PC-3 (cell line): ENCODE measurements at regions not wholly inside any gene's neighbourhood (a gene's known extent, or its start where the extent isn't known, plus 50 kb on each side); places are given as distances from the start of the nearest gene placed in this dataset.

Experiments
- ATAC-seq: fragments of 200-7000 bp; cut with Tn5 transposase; 2 replicates; pipeline ENCODE4 v1.9.1; 2020; ENCODE audit warnings: mild to moderate bottlenecking, moderate library complexity
- BruUV-seq: library from RNA; stranded (reverse); fragments of 400-500 nt; replicated peaks from 2 replicates; lab custom pipeline; 2021; lab: Mats Ljungman, UMichigan
- CTCF ChIA-PET: fragments of 300-600 bp; sonication (Branson Sonifier 250); formaldehyde crosslinking; loops from one replicate; lab custom pipeline; 2022; ENCODE audit warnings: antibody characterized with exemption; lab: Charles Lee
- POLR2A ChIA-PET: fragments of 300-600 bp; sonication (Branson Sonifier 250); formaldehyde crosslinking; loops from one replicate; lab custom pipeline; 2022; ENCODE audit warnings: antibody characterized with exemption; ENCODE audit not compliant: unreplicated experiment; lab: Charles Lee
- DNase-seq: peaks from one replicate; pipeline ENCODE4 v3.0.0-alpha.2; 2015
- H2AFZ ChIP-seq: fragments of 300-600 bp; sonication (generic); 2 replicates; pipeline ENCODE4 v1.6.0; 2016; ENCODE audit warnings: antibody characterized with exemption, low read length
- H3F3A ChIP-seq: fragments of 300-600 bp; sonication (generic); one replicate; pipeline ENCODE4 v1.6.0; 2017; ENCODE audit warnings: antibody characterized with exemption, low read length, control low read depth, mild to moderate bottlenecking; ENCODE audit not compliant: unreplicated experiment
- H3K27ac ChIP-seq: fragments of 300-600 bp; sonication (generic); 2 replicates; pipeline ENCODE4 v1.5.1; 2016; ENCODE audit warnings: mild to moderate bottlenecking, low read length
- H3K27me3 ChIP-seq: fragments of 300-600 bp; sonication (generic); 2 replicates; pipeline ENCODE4 v1.6.1; 2016; ENCODE audit warnings: low read length, mixed read lengths
- H3K36me3 ChIP-seq: fragments of 300-600 bp; sonication (generic); 2 replicates; pipeline ENCODE4 v1.6.1; 2016; ENCODE audit warnings: low read depth, mixed run types, low read length, mixed read lengths
- H3K4me1 ChIP-seq: fragments of 300-600 bp; sonication (generic); 2 replicates; pipeline ENCODE4 v1.5.1; 2016; ENCODE audit warnings: low read length; ENCODE audit not compliant: insufficient read depth
- H3K4me2 ChIP-seq: fragments of 300-600 bp; sonication (generic); 2 replicates; pipeline ENCODE4 v1.6.0; 2016; ENCODE audit warnings: low read length
- H3K4me3 ChIP-seq: fragments of 300-600 bp; sonication (generic); 2 replicates; pipeline ENCODE4 v1.5.1; 2016; ENCODE audit warnings: mild to moderate bottlenecking, low read length, mixed read lengths
- H3K79me2 ChIP-seq: fragments of 300-600 bp; sonication (generic); 2 replicates; pipeline ENCODE4 v1.6.1; 2017; ENCODE audit warnings: low read length, mixed read lengths
- H3K9ac ChIP-seq: fragments of 300-600 bp; sonication (generic); 2 replicates; pipeline ENCODE4 v1.6.0; 2016; ENCODE audit warnings: mild to moderate bottlenecking, low read length
- H3K9me2 ChIP-seq: fragments of 300-600 bp; sonication (generic); replicated peaks from 2 replicates; pipeline ENCODE4 v1.6.1; 2016; ENCODE audit warnings: mixed run types, low read length, mixed read lengths
- H3K9me3 ChIP-seq: fragments of 300-600 bp; sonication (generic); 2 replicates; pipeline ENCODE4 v1.6.1; 2016; ENCODE audit warnings: low read length, mixed read lengths
- H4K20me1 ChIP-seq: fragments of 300-600 bp; sonication (generic); 2 replicates; pipeline ENCODE4 v1.6.1; 2016; ENCODE audit warnings: low read length, mixed read lengths
- EZH2 ChIP-seq: fragments of 300-600 bp; sonication (generic); IDR thresholded peaks from one replicate; pipeline ENCODE4 v1.6.1; 2017; ENCODE audit warnings: antibody characterized with exemption, mild to moderate bottlenecking, low read length; ENCODE audit not compliant: unreplicated experiment
- EZH2phosphoT487 ChIP-seq: fragments of 300-600 bp; sonication (generic); IDR thresholded peaks from 2 replicates; pipeline ENCODE4 v1.6.1; 2018; ENCODE audit warnings: mild to moderate bottlenecking, antibody characterized with exemption, low read length, borderline replicate concordance
- intact Hi-C: fragments of 100-400 bp; cut with micrococcal nuclease; formaldehyde crosslinking; loops from 2 replicates; pipeline ENCODE4 v1.9.0; 2023
- TF ChIP-seq, protein P1 (sequence below): fragments of 300-600 bp; sonication (generic); conservative IDR thresholded peaks from 2 replicates; pipeline ENCODE4 v1.5.1; 2017; ENCODE audit warnings: antibody characterized with exemption, low read depth, mild to moderate bottlenecking, low read length

DNA sequence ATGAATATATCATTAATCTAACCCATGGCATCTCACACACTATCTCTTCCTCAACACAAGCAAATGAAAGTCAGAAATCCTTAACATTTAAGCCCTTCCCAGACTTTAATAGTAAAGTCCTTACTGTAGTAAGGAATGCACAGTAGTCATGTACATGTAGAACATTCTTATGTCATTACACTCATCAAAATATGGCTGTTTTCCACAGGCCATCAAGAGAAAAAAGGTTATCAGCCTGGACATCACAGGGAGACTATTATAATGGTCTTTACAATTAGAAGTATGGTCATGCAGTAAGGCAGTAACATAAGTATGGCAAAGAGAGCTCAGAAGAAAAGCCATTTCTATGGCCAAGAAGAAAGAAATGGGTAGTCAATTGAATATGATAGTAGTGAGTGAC lies 121.2 kb downstream of the SLC6A15 start:
- H3K4me3 ChIP-seq: no peak overlapping the region
- H3K36me3 ChIP-seq: no peaks in the 10 kb centered on the region
- H4K20me1 ChIP-seq: no peaks in the 10 kb centered on the region
- ChIA-PET CTCF (no interaction called here), POLR2A (no interaction called here)
- BruUV-seq: no TSS peak
- intact Hi-C loops: no loop called here
- H3F3A ChIP-seq: no peaks in the 10 kb centered on the region
- no peak overlapping the region for H3K27ac ChIP-seq
- no peak overlapping the region for H3K9ac ChIP-seq
- H3K9me3 ChIP-seq: no peaks in the 10 kb centered on the region
- no peak for ATAC-seq
- DNase-seq: no peak
- H2AFZ ChIP-seq: no peak overlapping the region
- H3K9me2 ChIP-seq: 0 out of 2 replicates have a peak, but pooled peaks cover 3% of the 10 kb centered on the region
- H3K79me2 ChIP-seq: no peaks in the 10 kb centered on the region
- no peaks in the 10 kb centered on the region for H3K27me3 ChIP-seq
- no peak overlapping the region for H3K4me2 ChIP-seq
- H3K4me1 ChIP-seq: peaks cover 22% of the 10 kb centered on the region
- TF ChIP-seq EZH2phosphoT487 (no peak), EZH2 (no peak)
- TF ChIP-seq, protein P1, sequence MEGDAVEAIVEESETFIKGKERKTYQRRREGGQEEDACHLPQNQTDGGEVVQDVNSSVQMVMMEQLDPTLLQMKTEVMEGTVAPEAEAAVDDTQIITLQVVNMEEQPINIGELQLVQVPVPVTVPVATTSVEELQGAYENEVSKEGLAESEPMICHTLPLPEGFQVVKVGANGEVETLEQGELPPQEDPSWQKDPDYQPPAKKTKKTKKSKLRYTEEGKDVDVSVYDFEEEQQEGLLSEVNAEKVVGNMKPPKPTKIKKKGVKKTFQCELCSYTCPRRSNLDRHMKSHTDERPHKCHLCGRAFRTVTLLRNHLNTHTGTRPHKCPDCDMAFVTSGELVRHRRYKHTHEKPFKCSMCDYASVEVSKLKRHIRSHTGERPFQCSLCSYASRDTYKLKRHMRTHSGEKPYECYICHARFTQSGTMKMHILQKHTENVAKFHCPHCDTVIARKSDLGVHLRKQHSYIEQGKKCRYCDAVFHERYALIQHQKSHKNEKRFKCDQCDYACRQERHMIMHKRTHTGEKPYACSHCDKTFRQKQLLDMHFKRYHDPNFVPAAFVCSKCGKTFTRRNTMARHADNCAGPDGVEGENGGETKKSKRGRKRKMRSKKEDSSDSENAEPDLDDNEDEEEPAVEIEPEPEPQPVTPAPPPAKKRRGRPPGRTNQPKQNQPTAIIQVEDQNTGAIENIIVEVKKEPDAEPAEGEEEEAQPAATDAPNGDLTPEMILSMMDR: no peak

DNA sequence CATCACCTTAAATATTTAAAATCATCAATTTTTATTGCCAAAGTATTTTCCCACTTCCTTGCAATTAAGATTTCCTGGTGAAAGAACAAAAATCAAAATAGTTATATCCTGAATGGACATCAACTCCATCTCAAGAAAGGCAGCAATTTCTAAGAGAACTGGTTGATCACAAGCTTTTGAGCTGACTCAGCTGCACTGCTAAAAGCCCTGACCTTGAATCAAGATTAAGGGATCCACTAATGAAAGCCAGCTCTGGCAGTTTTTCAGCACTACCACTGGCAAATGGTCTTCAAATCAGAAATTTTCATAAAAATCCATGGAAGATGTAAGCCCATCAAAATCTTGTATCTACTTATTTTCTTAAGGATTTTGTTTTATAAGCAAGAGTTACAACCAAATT lies 123.4 kb downstream of the SLC6A15 start:
- Histone ChIP-seq H4K20me1 (no peaks in the 10 kb centered on the region), H3K4me2 (no peak overlapping the region), H3K27ac (no peak overlapping the region), H3K4me3 (no peak overlapping the region), H3K4me1 (peaks cover 9% of the 10 kb centered on the region), H3K27me3 (no peaks in the 10 kb centered on the region), H3K9me3 (no peaks in the 10 kb centered on the region), H3K9me2 (0 out of 2 replicates have a peak, but pooled peaks cover 3% of the 10 kb centered on the region), H3K79me2 (no peaks in the 10 kb centered on the region), H3K36me3 (no peaks in the 10 kb centered on the region), H3K9ac (no peak overlapping the region), H3F3A (no peaks in the 10 kb centered on the region), H2AFZ (no peak overlapping the region)
- TF ChIP-seq EZH2phosphoT487 (no peak), EZH2 (no peak)
- TF ChIP-seq, protein P1: no peak
- POLR2A ChIA-PET: no interaction called here
- BruUV-seq: no TSS peak
- DNase-seq (no peak), ATAC-seq (no peak)
- CTCF ChIA-PET: no interaction called here
- intact Hi-C loops: no loop called here

DNA sequence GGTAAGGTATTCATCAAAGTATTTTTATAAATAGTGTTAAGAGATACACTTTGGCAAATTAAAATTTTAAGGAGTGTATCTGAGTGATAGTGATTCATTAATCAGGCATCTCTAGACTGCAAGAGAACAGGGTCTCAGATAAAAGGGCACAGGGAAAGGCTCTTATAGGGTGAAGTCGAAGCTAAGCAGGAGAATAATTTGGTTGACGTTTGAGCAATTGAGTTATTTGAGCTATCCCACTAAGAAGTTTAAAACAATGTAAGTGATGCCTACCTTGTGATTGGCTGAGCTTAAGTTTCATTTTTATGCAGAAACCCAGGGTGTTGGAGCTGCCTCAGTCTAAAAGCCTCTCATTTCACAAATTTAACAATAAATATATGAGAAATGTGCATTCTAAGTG lies 125.3 kb downstream of the SLC6A15 start:
- no peaks in the 10 kb centered on the region for H4K20me1 ChIP-seq
- no peaks in the 10 kb centered on the region for H3K27me3 ChIP-seq
- H3K9me2 ChIP-seq: 0 out of 2 replicates have a peak, but pooled peaks cover 3% of the 10 kb centered on the region
- CTCF ChIA-PET: no interaction called here
- H3K36me3 ChIP-seq: no peaks in the 10 kb centered on the region
- no peaks in the 10 kb centered on the region for H3K79me2 ChIP-seq
- no peaks in the 10 kb centered on the region for H3F3A ChIP-seq
- H3K27ac ChIP-seq: no peak overlapping the region
- TF ChIP-seq EZH2phosphoT487 (no peak), EZH2 (no peak)
- TF ChIP-seq, protein P1: no peak
- H3K9ac ChIP-seq: no peak overlapping the region
- intact Hi-C loops: no loop called here
- H3K4me1 ChIP-seq: no peaks in the 10 kb centered on the region
- H3K4me3 ChIP-seq: no peak overlapping the region
- BruUV-seq: no TSS peak
- ATAC-seq (no peak), DNase-seq (no peak)
- H2AFZ ChIP-seq: no peak overlapping the region
- no peak overlapping the region for H3K4me2 ChIP-seq
- POLR2A ChIA-PET: no interaction called here
- H3K9me3 ChIP-seq: no peaks in the 10 kb centered on the region
